ENCODE measurements at regions not wholly inside any gene's neighbourhood (a gene's known extent, or its start where the extent isn't known, plus 50 kb on each side); places are given as distances from the start of the nearest gene placed in this dataset.
A peak's percentile ranks its signal among the peaks of the same experiment; 100 is the strongest.

DNA sequence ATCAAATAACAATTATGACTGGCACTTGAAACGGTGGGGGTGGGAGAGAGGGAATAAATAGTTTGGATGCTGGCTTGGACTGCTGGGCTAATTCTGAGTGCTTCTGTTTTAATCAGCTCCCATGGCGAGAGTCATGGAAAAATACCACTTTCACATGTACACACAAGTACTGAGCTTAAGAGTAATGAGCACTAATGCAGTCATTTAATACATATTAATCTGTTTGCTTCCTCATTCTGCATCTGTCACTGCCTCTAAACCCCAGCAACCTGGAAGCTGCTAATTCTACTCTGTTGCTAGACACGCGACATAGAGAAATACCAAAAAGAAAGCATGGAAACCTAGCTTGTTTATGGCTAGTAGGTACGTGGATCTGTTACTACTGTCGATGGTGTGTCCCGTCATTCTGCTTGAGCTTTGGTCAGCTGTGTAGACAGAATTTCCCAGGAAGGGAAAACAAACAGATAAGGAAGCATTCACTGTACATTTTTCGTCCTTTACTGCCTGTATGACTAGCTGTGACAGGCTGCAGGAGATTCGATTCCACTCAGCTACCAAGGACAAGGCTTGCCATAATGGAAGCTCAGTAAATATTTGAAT is 238.8 kb downstream of the BAMBI start:
- Mint-ChIP-seq H3K4me1 (no peaks in the 10 kb centered on the region), H3K27ac (ENCODE audit: unreplicated experiment) (no peak overlapping the region), H3K9me3 (peaks cover 6% of the 10 kb centered on the region), H3K36me3 (ENCODE audit: low read depth) (no peaks in the 10 kb centered on the region), H3K27me3 (ENCODE audit: low read depth) (no peaks in the 10 kb centered on the region), H3K4me3 (no peak overlapping the region)
- DNase-seq (ENCODE audit: low read depth, low spot score): no peak
- TF ChIP-seq, protein P1, sequence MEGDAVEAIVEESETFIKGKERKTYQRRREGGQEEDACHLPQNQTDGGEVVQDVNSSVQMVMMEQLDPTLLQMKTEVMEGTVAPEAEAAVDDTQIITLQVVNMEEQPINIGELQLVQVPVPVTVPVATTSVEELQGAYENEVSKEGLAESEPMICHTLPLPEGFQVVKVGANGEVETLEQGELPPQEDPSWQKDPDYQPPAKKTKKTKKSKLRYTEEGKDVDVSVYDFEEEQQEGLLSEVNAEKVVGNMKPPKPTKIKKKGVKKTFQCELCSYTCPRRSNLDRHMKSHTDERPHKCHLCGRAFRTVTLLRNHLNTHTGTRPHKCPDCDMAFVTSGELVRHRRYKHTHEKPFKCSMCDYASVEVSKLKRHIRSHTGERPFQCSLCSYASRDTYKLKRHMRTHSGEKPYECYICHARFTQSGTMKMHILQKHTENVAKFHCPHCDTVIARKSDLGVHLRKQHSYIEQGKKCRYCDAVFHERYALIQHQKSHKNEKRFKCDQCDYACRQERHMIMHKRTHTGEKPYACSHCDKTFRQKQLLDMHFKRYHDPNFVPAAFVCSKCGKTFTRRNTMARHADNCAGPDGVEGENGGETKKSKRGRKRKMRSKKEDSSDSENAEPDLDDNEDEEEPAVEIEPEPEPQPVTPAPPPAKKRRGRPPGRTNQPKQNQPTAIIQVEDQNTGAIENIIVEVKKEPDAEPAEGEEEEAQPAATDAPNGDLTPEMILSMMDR (conservative IDR thresholded peaks at IDR 0.05): no peak

DNA sequence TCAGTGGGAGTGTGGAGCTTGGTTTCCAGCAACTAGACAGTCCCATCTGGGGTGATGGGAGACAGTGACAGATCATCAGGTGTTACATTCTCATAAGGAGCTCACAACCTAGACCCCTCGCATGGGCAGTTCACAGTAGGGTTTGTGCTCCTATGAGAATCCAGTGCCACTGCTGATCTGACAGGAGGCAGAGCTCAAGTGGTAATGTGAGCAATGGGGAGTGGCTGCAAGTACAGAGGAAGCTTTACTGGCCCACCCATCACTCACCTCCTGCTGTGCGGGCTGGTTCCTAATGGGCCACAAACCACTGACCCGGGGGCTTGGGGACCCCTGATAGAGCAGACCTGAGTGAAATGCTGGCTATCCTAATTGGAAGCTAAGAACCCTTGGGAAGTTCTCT is 242.8 kb downstream of the BAMBI start:
- peak overlapping the region; percentile 27 for H3K27ac Mint-ChIP-seq (ENCODE audit: unreplicated experiment)
- H3K4me1 Mint-ChIP-seq: no peaks in the 10 kb centered on the region
- TF ChIP-seq, protein P1 (conservative IDR thresholded peaks at IDR 0.05): no peak
- no peak overlapping the region for H3K4me3 Mint-ChIP-seq
- peaks cover 6% of the 10 kb centered on the region for H3K9me3 Mint-ChIP-seq
- no peak for DNase-seq (ENCODE audit: low read depth, low spot score)
- peaks cover 20% of the 10 kb centered on the region for H3K27me3 Mint-ChIP-seq (ENCODE audit: low read depth)
- H3K36me3 Mint-ChIP-seq (ENCODE audit: low read depth): no peaks in the 10 kb centered on the region

DNA sequence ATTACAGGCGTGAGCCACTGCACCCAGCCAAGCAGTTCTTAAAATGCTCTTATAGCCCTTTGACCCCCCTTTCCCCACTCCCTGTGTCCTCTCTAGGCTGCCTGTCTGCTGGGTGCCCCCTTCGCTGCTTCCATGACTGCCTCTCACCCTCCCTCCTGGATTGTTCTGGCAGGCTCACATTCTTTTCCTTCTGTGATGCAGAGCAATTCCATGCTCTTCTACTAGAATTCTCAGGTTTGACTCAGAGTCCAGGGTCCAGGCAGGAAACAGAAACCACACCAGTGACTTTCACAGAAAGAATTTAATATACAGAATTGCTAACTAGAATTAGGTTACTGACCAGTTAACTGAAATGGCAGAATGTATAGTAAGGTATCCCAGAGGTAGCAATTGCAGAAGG is 244.8 kb downstream of the BAMBI start:
- peaks cover 28% of the 10 kb centered on the region for H3K27me3 Mint-ChIP-seq (ENCODE audit: low read depth)
- DNase-seq (ENCODE audit: low read depth, low spot score): no peak
- peaks cover 6% of the 10 kb centered on the region for H3K9me3 Mint-ChIP-seq
- no peaks in the 10 kb centered on the region for H3K36me3 Mint-ChIP-seq (ENCODE audit: low read depth)
- H3K4me3 Mint-ChIP-seq: no peak overlapping the region
- TF ChIP-seq, protein P1 (conservative IDR thresholded peaks at IDR 0.05): no peak
- H3K27ac Mint-ChIP-seq (ENCODE audit: unreplicated experiment): no peak overlapping the region
- H3K4me1 Mint-ChIP-seq: no peaks in the 10 kb centered on the region

DNA sequence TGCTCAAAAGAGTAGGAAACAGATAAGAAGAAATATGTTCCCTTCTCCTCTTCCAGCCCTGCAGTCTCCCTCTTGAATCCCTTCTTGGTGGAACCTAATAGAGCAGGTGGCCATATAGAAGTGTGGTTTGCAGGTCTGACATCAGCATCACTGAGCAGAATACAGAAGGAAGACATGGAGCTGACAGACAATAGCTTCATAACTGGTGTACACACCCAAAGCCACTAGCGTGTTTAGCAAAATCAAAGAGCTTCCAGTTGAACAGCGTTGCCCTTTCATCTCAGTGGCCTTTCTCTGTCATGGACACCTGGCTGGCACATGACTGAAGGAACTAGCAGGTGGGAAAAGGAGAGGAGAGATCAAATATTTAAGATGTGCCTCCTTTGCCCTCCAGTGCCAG is 245.5 kb downstream of the BAMBI start:
- H3K4me3 Mint-ChIP-seq: no peak overlapping the region
- TF ChIP-seq, protein P1 (conservative IDR thresholded peaks at IDR 0.05): no peak

DNA sequence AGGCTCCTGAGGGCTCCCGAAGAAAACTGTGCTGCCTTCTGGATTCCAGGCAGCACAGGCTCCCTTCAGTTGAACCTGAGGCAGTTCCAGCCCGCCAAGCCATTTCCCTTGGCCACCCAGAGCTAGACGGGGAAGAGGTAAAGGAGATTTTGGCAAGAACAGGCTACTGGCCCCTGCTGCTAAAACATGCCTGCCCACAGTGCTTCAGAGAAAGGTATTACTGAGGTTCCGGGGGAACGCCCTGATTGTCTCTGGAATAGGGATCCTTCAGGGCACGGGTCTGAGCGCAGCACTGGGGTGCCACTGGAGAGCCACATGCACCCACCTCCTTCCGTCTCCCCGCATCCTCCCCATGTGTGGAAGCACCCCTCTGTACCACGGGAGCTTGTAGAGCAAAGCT is 247.4 kb downstream of the BAMBI start:
- TF ChIP-seq, protein P1 (conservative IDR thresholded peaks at IDR 0.05): no peak
- Mint-ChIP-seq H3K27me3 (ENCODE audit: low read depth) (peaks cover 36% of the 10 kb centered on the region), H3K36me3 (ENCODE audit: low read depth) (no peaks in the 10 kb centered on the region), H3K4me3 (no peak overlapping the region), H3K27ac (ENCODE audit: unreplicated experiment) (no peak overlapping the region), H3K4me1 (no peaks in the 10 kb centered on the region), H3K9me3 (no peaks in the 10 kb centered on the region)
- no peak for DNase-seq (ENCODE audit: low read depth, low spot score)

More for the DNA sequence above, 245.5 kb downstream of the BAMBI start:
- H3K27ac Mint-ChIP-seq (ENCODE audit: unreplicated experiment): no peak overlapping the region
- no peak for DNase-seq (ENCODE audit: low read depth, low spot score)
- H3K9me3 Mint-ChIP-seq: peaks cover 4% of the 10 kb centered on the region
- no peaks in the 10 kb centered on the region for H3K4me1 Mint-ChIP-seq
- H3K27me3 Mint-ChIP-seq (ENCODE audit: low read depth): peaks cover 31% of the 10 kb centered on the region
- H3K36me3 Mint-ChIP-seq (ENCODE audit: low read depth): no peaks in the 10 kb centered on the region

Measured in neural crest cell (in vitro differentiated cells).